MG63 (cell line): ENCODE measurements at regions not wholly inside any gene's neighbourhood (a gene's known extent, or its start where the extent isn't known, plus 50 kb on each side); places are given as distances from the start of the nearest gene placed in this dataset.
A peak's percentile ranks its signal among the peaks of the same experiment; 100 is the strongest.

Experiments used
- DNase-seq: peaks from one replicate; pipeline ENCODE4 v3.0.0-alpha.2; 2020
- H3K27me3 ChIP-seq: fragments of 250-450 bp; sonication (Bioruptor Pico); 2 replicates; pipeline ENCODE4 v1.5.1; 2020; ENCODE audit warnings: mild to moderate bottlenecking, moderate library complexity
- H3K36me3 ChIP-seq: fragments of 250-450 bp; sonication (Bioruptor Pico); 2 replicates; pipeline ENCODE4 v1.5.1; 2020; ENCODE audit warnings: mild to moderate bottlenecking, moderate library complexity
- H3K4me3 ChIP-seq: fragments of 250-450 bp; sonication (Bioruptor Pico); 2 replicates; pipeline ENCODE4 v1.5.1; 2020; ENCODE audit warnings: mild to moderate bottlenecking, moderate library complexity
- H3K9me3 ChIP-seq: fragments of 250-450 bp; sonication (Bioruptor Pico); 2 replicates; pipeline ENCODE4 v1.5.1; 2020; ENCODE audit warnings: mild to moderate bottlenecking, moderate library complexity

DNA sequence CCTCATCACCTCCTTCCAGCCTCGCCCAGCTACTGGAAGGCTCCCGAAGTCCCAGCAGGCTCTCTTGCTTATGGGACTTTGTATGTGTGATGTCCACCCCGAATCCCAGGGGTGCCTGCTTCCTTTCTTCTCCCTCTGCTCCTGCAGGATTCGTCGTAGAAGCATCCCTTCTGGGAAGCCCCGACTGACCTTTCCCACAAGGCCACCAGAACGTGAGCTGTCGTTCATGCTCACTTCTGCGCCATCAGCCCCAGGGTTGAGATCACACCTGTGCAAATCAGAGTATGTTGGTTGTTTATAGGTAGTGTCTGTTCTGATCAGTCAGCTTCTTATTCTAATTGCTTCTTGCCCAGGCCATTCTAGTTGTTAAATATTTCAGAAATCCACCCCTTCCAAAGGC, 101.8 kb downstream of the HS1BP3 start:
- Histone ChIP-seq H3K9me3 (no peaks in the 10 kb centered on the region; the same call in 1 of the 2 replicates), H3K36me3 (no peaks in the 10 kb centered on the region), H3K4me3 (no peak overlapping the region), H3K27me3 (no peaks in the 10 kb centered on the region)
- no peak for DNase-seq

DNA sequence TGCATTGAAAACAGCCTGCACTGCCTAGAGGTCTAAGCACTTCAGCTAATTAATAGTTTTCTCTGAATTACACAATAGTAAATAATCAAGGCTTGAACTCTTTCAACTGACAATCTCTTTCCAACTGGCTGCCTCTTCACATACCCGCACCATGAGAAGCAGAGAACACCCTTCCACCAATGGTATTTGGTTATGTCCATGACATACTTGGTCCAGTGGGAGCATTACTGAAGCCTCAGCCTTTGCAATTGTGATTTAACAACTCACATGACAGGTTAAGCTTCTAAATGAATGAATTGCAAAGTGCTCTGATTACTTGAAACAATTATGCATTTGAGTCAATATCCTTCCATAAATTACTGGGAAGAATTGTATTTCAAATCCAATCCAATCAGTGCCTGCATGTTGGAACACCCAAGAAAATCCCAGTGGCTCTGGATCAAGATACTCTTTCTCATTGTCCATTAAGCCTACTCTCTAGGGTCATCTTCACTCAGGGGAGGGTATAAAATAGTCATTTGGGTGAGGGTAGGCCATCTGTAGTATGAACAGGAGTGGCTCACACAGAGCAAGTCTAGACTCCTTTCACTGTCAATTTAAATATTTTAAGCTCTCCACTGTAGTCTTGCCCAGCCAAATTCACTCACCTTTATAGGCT, 101.1 kb downstream of the HS1BP3 start:
- H3K36me3 ChIP-seq = no peaks in the 10 kb centered on the region
- H3K4me3 ChIP-seq = no peak overlapping the region
- no peak for DNase-seq
- H3K9me3 ChIP-seq = no peaks in the 10 kb centered on the region; the same call in 1 of the 2 replicates
- no peaks in the 10 kb centered on the region for H3K27me3 ChIP-seq

DNA sequence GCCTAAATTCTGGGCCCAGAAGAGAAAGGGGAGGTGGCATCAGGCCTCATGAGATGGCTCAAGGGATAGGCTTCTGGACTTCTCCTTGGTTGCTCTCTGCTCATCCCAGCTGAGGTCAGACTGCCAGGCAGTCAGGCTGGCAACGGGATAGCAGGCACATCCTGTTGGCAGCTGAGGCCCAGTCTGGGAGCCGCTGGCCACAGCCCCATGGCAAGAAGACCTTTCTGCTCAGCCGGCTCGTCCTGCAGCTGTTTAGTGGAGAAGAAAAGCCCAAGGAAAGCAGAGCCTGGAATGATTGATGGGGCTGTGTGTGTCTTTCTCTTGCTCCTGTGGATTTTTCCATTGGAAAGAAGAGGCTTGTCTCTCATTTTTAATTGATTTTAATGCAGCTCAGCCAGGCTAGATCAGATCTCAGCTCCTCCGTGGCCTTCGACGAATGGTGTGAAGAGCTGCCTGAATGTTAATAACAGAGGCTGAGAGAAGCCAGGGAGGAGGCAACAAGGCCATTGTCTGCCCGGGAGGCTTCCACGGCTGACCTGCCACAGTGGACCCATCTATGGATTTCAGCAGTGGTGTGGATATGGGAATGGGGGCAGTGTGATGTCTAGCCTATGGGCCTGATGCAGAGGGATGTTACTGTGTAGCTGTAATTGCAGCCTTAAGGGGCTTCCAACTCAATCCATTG, 99.5 kb downstream of the HS1BP3 start:
- H3K4me3 ChIP-seq = no peak overlapping the region
- no peaks in the 10 kb centered on the region for H3K36me3 ChIP-seq
- no peaks in the 10 kb centered on the region for H3K9me3 ChIP-seq
- DNase-seq = peak; percentile 91
- no peaks in the 10 kb centered on the region for H3K27me3 ChIP-seq

DNA sequence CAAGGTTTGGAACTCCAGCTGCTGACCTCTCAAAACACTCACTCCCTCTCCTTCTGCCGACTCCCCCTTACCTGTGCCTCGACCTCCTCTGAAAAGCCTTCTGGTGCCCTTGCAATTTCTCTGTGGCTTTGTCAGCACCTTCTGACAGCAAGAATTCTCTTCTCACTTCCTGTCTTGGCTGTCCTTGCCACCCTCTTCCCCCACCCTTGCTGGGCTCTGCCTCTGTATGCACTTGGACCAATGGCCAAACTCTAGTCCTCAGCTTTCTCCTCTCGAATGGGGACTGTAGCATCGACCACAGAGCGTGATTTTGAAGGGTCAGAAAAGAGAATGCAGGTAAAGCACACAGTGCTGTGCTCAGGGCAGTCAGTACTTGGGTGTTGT, 99.0 kb downstream of the HS1BP3 start:
- Histone ChIP-seq H3K27me3 (no peaks in the 10 kb centered on the region), H3K36me3 (no peaks in the 10 kb centered on the region), H3K9me3 (no peaks in the 10 kb centered on the region), H3K4me3 (no peak overlapping the region)
- DNase-seq = no peak

DNA sequence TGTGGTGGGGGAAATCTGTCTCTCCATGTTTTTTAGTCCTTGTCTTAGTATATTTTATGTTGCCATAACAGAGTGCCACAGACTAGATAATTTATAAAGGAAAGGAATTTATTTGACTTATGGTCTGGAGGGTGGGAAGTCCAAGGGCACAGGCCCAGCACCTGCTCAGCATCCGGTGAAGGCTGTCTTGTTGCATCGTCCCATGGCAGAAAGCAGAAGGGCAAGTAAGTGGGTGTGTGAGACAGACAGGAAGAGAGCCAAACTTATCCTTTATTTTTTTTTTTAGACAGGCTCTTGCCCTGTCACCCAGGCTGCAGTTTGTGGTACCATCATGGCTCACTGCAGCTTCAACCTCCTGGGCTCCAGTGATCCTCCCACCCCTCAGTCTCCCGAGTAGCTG, 98.1 kb downstream of the HS1BP3 start:
- no peak overlapping the region for H3K4me3 ChIP-seq
- no peak for DNase-seq
- no peaks in the 10 kb centered on the region for H3K27me3 ChIP-seq
- H3K36me3 ChIP-seq = no peaks in the 10 kb centered on the region
- no peaks in the 10 kb centered on the region for H3K9me3 ChIP-seq

DNA sequence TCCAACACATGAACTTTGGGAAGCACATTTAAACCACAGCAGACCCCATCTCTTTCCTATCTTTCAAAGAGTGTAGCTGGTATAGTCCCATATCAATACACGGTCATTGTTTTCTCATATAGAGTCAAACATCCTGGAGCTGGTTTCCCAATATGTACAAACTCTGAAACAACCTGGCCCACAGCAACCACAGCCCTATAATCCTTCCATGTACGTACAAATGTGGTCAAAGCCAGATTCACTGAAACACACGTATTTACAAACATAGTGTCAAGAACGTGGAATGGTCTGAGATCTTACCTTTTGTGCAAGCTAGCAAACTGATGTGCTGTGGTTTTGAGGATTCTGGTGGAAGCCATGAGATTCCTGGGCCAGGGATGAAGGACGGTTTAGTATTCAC, 97.3 kb downstream of the HS1BP3 start:
- Histone ChIP-seq H3K36me3 (no peaks in the 10 kb centered on the region), H3K9me3 (no peaks in the 10 kb centered on the region), H3K4me3 (no peak overlapping the region), H3K27me3 (no peaks in the 10 kb centered on the region)
- DNase-seq = no peak

DNA sequence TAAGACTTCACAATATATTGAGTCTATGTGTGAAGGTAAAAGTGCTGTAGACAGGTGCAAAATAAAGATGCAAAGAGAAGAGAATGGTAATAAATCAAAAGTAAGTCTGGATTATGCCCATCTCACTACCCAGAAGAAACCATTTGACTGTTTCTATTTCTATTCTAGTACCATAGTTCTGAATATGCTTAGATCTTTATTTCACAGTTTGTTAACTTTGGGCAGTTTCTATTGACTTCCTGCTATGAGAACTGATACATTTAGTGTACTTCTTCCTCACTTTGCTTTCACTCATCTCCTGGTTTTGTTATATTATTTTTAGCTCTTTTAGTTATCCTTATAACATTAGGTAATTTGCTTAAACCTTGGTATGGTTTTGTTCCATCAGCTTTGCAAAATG, 94.9 kb downstream of the HS1BP3 start:
- DNase-seq = no peak
- Histone ChIP-seq H3K9me3 (no peaks in the 10 kb centered on the region), H3K27me3 (no peaks in the 10 kb centered on the region), H3K4me3 (no peak overlapping the region), H3K36me3 (no peaks in the 10 kb centered on the region)

DNA sequence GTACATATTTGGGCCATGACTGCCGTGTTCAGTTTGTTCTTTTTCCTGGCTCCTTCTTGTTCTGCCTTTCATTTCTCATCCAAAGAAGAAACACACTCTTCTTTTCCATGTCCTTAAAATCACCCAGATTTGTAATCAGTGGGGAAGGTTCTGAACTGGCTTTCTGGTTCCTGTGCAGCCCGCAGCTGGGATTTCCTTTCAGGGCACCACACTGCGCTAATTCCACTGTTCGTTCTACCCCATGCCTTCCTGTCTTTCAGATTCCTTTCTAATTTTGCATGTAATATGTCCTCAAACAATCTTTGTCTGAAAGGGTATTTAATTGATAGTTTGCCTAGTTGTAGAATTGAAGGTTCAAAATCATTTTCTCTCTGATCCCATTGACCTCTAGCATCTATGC, 94.1 kb downstream of the HS1BP3 start:
- Histone ChIP-seq H3K4me3 (no peak overlapping the region), H3K9me3 (no peaks in the 10 kb centered on the region), H3K27me3 (no peaks in the 10 kb centered on the region), H3K36me3 (no peaks in the 10 kb centered on the region)
- DNase-seq = no peak

DNA sequence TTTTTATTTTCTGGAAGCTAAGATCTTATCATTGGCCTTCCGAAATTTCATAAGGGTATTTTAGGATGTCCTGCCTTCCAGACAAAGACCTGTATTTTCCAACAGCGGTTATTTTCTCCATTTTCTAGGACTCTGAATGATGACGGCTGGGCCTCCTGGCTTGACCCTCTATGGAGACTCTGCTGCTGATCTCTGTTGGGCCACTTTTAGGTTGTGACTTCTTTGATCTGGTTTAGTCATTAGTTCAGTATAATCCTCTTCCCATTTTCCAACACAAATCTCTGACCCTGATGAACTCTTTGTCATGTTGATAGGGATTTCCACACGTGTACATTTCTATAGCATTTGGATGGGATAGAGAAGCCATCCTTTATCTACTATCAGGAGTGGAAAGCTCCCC, 93.7 kb downstream of the HS1BP3 start:
- Histone ChIP-seq H3K36me3 (no peaks in the 10 kb centered on the region), H3K4me3 (no peak overlapping the region), H3K9me3 (no peaks in the 10 kb centered on the region), H3K27me3 (no peaks in the 10 kb centered on the region)
- no peak for DNase-seq

DNA sequence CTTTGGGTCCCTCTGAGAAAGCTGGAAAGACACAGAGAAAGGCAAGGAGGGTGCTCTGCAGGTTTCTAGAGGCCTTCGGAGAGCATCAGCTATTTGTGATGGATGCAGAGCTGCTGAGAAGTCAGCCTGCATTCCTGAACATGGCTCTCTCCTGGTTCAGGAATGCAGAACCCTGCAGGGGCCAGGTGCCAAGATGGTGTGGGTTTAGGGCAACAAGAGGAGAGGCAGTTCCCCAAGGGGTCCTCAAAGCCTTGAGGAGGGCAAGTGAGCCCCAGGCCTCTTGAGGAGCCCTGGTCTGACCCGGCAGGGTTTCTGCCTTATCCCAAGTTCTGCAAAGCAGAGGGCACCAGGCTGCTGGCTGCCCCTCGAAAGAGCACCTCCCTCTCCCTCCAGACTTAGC, 93.3 kb downstream of the HS1BP3 start:
- H3K36me3 ChIP-seq = no peaks in the 10 kb centered on the region
- no peak overlapping the region for H3K4me3 ChIP-seq
- DNase-seq = no peak
- no peaks in the 10 kb centered on the region for H3K9me3 ChIP-seq
- no peaks in the 10 kb centered on the region for H3K27me3 ChIP-seq

DNA sequence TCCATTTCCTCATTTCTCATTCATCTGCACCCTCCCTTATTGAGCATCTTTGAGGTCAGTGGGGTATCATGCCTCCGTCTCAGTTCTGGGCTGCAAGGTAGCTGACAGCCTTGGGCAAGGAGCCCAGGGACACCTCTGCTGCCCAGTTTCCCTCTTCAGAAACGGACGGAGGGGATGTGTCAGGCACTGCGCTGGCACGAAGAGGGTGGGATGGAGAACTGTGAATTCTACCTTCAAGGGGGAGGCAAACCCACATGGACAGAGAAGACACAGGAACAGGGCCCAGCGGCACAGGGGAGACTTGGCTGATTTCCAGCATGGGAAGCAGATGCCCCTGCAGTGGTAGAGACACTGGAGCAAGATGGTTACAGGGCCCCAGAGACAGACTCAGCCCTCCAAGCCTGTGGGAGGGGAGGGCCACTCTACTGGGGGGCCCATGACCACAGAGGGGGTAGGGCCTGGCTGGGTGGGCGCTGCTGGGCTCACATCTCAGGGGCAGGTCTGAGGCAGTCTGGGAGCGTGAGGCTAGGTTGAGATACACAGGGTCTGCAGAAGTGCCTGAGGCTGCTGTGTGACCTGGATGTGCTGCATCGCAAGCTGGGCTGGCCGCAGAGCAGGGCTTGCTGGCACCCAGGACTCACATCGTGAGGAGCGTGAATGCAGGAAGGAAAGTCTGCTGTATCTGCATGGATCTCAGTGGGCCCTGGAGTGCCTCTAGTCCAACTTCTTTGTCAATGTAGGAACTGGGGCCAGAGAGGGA, 92.3 kb downstream of the HS1BP3 start:
- Histone ChIP-seq H3K9me3 (no peaks in the 10 kb centered on the region), H3K36me3 (no peaks in the 10 kb centered on the region), H3K27me3 (no peaks in the 10 kb centered on the region), H3K4me3 (no peak overlapping the region)
- no peak for DNase-seq

DNA sequence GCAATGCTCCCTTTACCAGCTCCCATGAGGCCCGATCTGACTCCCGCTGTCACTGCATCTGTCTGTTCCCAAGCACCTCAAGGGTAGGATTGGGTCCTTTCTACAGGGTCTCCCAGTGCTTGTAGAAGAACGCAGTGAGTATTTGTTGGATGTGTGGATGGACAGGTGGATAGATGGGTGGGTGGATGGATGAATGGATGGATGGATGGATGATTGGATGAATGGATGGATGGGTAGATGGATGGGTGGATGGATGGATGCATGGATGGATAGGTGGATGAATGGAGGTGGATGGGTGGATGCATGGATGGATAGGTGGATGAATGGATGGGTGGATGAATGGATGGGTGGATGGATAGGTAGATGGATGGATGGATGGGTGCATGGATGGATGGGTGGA, 91.6 kb downstream of the HS1BP3 start:
- Histone ChIP-seq H3K4me3 (no peak overlapping the region), H3K27me3 (no peaks in the 10 kb centered on the region)
- no peak for DNase-seq

DNA sequence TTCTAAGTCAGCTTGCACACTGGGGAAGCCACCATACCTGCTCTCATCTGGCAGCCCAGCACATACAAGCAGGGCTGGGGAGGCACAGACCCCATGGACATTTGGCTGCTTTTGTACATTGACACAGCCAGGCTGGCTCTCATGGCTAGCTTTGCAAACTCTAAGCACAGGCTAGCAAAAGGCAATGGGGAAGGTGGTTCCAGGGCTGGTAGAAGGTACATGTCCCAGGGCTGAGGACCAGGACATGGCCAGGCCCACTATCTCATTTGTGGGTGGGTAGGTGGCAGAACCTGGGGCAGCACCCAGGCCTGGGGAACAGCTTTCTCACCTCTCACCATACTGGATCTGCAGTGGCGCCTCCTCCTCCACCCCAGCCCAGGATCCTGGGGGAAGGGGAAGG, 90.9 kb downstream of the HS1BP3 start:
- DNase-seq = no peak
- no peaks in the 10 kb centered on the region for H3K36me3 ChIP-seq
- H3K4me3 ChIP-seq = no peak overlapping the region
- H3K27me3 ChIP-seq = no peaks in the 10 kb centered on the region
- H3K9me3 ChIP-seq = no peaks in the 10 kb centered on the region

More for the DNA sequence above, 91.6 kb downstream of the HS1BP3 start:
- Histone ChIP-seq H3K9me3 (no peaks in the 10 kb centered on the region), H3K36me3 (no peaks in the 10 kb centered on the region)

DNA sequence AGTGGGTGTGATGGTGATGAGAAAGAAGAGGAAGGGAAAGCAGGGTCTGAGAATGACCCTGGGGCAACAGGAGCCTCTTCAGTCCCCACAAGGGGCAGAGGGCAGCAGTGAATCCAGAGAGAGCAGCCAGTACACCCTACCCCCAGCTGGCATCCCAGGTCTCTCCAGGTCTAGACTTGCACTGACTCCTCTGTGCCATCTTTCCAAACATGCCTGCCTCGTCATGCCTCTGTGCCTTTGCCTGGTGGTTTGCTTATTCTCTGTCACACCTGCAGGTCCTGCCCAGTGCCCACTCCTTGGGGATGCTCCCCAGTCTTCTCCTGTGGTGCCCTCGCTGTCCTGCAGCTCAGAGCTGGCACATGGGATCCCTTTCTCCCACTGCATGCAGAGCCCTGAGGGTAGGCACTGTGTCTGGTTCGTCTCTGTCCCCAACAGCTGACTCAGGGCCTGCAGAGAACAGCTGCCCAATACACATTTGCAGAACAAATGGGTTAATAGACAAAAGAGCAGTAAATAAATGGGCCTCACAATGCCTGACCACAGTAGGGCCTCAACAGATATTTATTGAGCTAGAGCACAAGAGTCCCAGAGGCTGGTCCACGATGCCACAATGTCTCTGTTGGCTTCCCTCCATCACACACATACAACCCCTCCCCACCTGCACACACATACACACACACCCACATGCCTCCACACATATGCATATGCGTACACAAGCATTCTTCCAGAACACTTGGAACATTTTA, 89.8 kb downstream of the HS1BP3 start:
- no peak for DNase-seq
- no peaks in the 10 kb centered on the region for H3K9me3 ChIP-seq
- no peak overlapping the region for H3K4me3 ChIP-seq
- H3K36me3 ChIP-seq = no peaks in the 10 kb centered on the region
- H3K27me3 ChIP-seq = no peaks in the 10 kb centered on the region

DNA sequence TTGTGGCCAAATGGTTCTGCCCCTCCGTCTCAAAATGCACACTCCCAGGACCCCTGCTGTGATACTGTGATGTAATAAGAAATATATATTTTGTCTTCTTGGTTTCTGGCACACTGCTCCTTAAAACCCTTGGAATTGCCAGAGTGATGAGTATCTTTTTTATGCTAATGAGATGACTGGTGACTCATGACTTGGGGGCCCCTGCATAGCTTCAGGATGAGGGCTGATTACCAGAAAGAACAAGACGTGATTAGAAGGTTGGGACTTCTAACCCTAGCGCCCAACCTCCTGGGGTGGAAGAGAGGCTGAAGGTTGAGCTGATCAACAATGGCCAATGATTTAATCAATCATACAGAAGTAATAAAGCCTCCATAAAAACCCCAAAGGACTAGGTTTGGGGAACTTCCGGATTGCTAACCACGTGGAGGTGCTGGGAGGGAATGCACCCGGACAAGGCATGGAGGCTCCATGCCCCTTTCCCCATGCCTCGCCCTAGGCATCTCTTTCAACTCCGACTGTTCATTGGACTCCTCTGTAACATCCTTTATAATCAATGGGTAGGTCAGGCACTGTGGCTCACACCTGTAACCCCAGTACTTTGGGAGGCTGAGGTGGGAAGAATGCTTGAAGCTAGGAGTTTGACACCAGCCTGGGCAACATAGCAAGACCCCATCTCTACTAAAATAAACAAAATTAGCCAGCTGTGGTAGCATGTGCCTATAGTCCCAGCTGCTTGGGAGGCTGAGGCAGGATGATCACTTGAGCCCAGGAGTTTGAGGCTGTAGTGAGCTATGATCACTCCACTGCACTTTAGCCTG, 89.1 kb downstream of the HS1BP3 start:
- Histone ChIP-seq H3K27me3 (no peaks in the 10 kb centered on the region), H3K4me3 (no peak overlapping the region), H3K36me3 (no peaks in the 10 kb centered on the region), H3K9me3 (no peaks in the 10 kb centered on the region)
- DNase-seq = peak; percentile 59

DNA sequence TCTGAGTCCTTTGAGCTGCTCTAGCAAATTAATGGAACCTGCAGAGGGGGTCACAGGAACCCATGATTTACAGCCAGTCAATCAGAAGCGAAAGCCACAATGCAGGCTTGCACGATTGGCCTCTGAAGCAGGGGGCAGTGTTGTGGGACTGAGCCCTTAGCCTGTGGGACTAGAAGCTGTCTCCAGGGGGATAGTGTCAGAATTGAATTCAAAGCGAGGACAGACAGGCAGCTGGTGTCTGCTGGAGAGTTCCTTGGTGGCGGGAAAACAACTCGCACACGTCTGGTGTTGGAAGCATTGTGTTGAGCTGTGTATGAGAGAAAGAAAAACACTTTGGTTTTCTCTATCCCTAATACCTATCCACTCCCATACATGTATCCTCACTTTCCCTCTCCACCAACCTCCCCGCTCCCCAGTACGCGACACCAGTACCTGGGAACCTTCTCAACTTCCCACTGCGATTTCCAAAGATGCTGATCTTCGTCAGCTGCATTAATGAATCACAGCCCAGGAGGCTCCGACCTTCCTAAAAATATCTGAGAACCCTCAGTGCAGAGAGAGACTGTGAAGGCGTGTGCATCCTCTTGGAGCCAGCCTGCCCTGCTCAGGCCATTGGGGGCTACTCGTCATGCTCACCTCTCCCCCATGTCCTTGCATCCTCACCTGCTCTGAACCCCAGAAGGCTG, 88.2 kb downstream of the HS1BP3 start:
- DNase-seq = no peak
- no peaks in the 10 kb centered on the region for H3K36me3 ChIP-seq
- no peak overlapping the region for H3K4me3 ChIP-seq
- no peaks in the 10 kb centered on the region for H3K9me3 ChIP-seq
- H3K27me3 ChIP-seq = no peaks in the 10 kb centered on the region
